ENCODE measurements at regions not wholly inside any gene's neighbourhood (a gene's known extent, or its start where the extent isn't known, plus 50 kb on each side); places are given as distances from the start of the nearest gene placed in this dataset.

GRCh38 chr13:95456815-95457214 lies 95.7 kb upstream of the CLDN10 start:
- TF ChIP-seq ZNF274 (IDR thresholded peaks at IDR 0.05; ENCODE audit: low read depth, low read length): no peak
- no peak for TF ChIP-seq SUZ12 (IDR thresholded peaks at IDR 0.05; ENCODE audit: extremely low read depth, insufficient read depth, insufficient read length)

Measured in NT2/D1 (cell line).